Endodermal cell (in vitro differentiated cells): ENCODE measurements at regions not wholly inside any gene's neighbourhood (a gene's known extent, or its start where the extent isn't known, plus 50 kb on each side); places are given as distances from the start of the nearest gene placed in this dataset.

ENCODE experiments used
- DNase-seq: peaks from one replicate; pipeline ENCODE4 v3.0.0-alpha.2; 2017
- H3K27ac ChIP-seq: 2 replicates; pipeline ENCODE4 v1.5.1; 2013; ENCODE audit warnings: mild to moderate bottlenecking, low read depth, low read length, moderate library complexity
- H3K27me3 ChIP-seq: 2 replicates; pipeline ENCODE4 v1.6.1; 2013; ENCODE audit warnings: mild to moderate bottlenecking, low read length, moderate library complexity; ENCODE audit not compliant: insufficient read depth, control insufficient read depth, poor library complexity, severe bottlenecking
- H3K36me3 ChIP-seq: 2 replicates; pipeline ENCODE4 v1.7.0; 2013; ENCODE audit warnings: mild to moderate bottlenecking, low read length, moderate library complexity; ENCODE audit not compliant: control insufficient read depth, insufficient read depth
- H3K4me1 ChIP-seq: one replicate; pipeline ENCODE4 v1.7.0; 2013; ENCODE audit warnings: low read length; ENCODE audit not compliant: control insufficient read depth, insufficient read depth
- H3K4me3 ChIP-seq: 2 replicates; pipeline ENCODE4 v1.5.1; 2013; ENCODE audit warnings: mild to moderate bottlenecking, low read length, moderate library complexity
- H3K9ac ChIP-seq: 2 replicates; pipeline ENCODE4 v1.6.1; 2013; ENCODE audit warnings: mild to moderate bottlenecking, low read length, moderate library complexity; ENCODE audit not compliant: poor library complexity, severe bottlenecking; ENCODE audit errors: extremely low read depth
- H3K9me3 ChIP-seq: 2 replicates; pipeline ENCODE4 v1.6.1; 2013; ENCODE audit warnings: mild to moderate bottlenecking, low read length, moderate library complexity; ENCODE audit not compliant: control insufficient read depth
- H3K27ac Mint-ChIP-seq: 2 replicates; pipeline ENCODE4 v1.8.0; 2020; ENCODE audit warnings: mixed read lengths
- H3K27me3 Mint-ChIP-seq: 2 replicates; pipeline ENCODE4 v1.8.0; 2021; ENCODE audit warnings: mild to moderate bottlenecking, mixed read lengths; ENCODE audit not compliant: insufficient read depth
- H3K36me3 Mint-ChIP-seq: 2 replicates; pipeline ENCODE4 v1.8.0; 2020; ENCODE audit warnings: low read depth, mixed read lengths
- H3K4me1 Mint-ChIP-seq: 2 replicates; pipeline ENCODE4 v1.8.0; 2020; ENCODE audit warnings: mixed read lengths
- H3K4me3 Mint-ChIP-seq: 2 replicates; pipeline ENCODE4 v1.8.0; 2020; ENCODE audit warnings: mild to moderate bottlenecking, moderate library complexity, mixed read lengths
- H3K9me3 Mint-ChIP-seq: 2 replicates; pipeline ENCODE4 v1.8.0; 2020; ENCODE audit warnings: mild to moderate bottlenecking, mixed read lengths
- WGBS, 2 experiments: methylation state at CpG; one replicate each; pipeline versions ENCODE4 v1.1.5 to v1.1.7; 2013; ENCODE audit warnings: missing lambda C conversion rate in 2 of 2, mixed read lengths in 1 of 2; ENCODE audit not compliant: insufficient coverage in 1 of 2, insufficient read length in 1 of 2; 5-methylcytosine and 5-hydroxymethylcytosine counted together
- TF ChIP-seq, protein P1 (sequence below): fragments of 200-600 bp; sonication (generic); conservative IDR thresholded peaks from 2 replicates; pipeline ENCODE4 v1.5.0; 2021; ENCODE audit warnings: antibody characterized with exemption, mild to moderate bottlenecking

GRCh38 chr10:4683137-4683536, 142.9 kb upstream of the AKR1E2 start:
- H3K27ac Mint-ChIP-seq, result no peak overlapping the region
- no peaks in the 10 kb centered on the region for H3K4me1 Mint-ChIP-seq
- DNase-seq, result no peak

GRCh38 chr10:4678951-4679671, 146.9 kb upstream of the AKR1E2 start:
- no peaks in the 10 kb centered on the region for H3K9me3 Mint-ChIP-seq
- TF ChIP-seq, protein P1, sequence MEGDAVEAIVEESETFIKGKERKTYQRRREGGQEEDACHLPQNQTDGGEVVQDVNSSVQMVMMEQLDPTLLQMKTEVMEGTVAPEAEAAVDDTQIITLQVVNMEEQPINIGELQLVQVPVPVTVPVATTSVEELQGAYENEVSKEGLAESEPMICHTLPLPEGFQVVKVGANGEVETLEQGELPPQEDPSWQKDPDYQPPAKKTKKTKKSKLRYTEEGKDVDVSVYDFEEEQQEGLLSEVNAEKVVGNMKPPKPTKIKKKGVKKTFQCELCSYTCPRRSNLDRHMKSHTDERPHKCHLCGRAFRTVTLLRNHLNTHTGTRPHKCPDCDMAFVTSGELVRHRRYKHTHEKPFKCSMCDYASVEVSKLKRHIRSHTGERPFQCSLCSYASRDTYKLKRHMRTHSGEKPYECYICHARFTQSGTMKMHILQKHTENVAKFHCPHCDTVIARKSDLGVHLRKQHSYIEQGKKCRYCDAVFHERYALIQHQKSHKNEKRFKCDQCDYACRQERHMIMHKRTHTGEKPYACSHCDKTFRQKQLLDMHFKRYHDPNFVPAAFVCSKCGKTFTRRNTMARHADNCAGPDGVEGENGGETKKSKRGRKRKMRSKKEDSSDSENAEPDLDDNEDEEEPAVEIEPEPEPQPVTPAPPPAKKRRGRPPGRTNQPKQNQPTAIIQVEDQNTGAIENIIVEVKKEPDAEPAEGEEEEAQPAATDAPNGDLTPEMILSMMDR, result no peak
- peaks cover 2% of the 10 kb centered on the region for H3K27me3 Mint-ChIP-seq
- Histone ChIP-seq H3K27me3 (no peaks in the 10 kb centered on the region), H3K4me3 (no peak overlapping the region), H3K27ac (no peak overlapping the region), H3K36me3 (no peaks in the 10 kb centered on the region), H3K4me1 (no peaks in the 10 kb centered on the region), H3K9ac (no peak overlapping the region), H3K9me3 (no peaks in the 10 kb centered on the region)
- 88 to 91% methylated on average over 7 to 11 of the region's 11 CpGs for WGBS, 2 experiments
- H3K27ac Mint-ChIP-seq, result no peak overlapping the region
- H3K4me3 Mint-ChIP-seq, result no peak overlapping the region
- no peak for DNase-seq
- no peaks in the 10 kb centered on the region for H3K4me1 Mint-ChIP-seq
- no peaks in the 10 kb centered on the region for H3K36me3 Mint-ChIP-seq

More at GRCh38 chr10:4683137-4683536, 142.9 kb upstream of the AKR1E2 start:
- no peaks in the 10 kb centered on the region for H3K36me3 Mint-ChIP-seq
- Histone ChIP-seq H3K27me3 (no peaks in the 10 kb centered on the region), H3K4me3 (no peak overlapping the region), H3K9me3 (no peaks in the 10 kb centered on the region), H3K27ac (no peak overlapping the region), H3K4me1 (no peaks in the 10 kb centered on the region), H3K9ac (no peak overlapping the region), H3K36me3 (no peaks in the 10 kb centered on the region)
- peaks cover 2% of the 10 kb centered on the region for H3K27me3 Mint-ChIP-seq
- WGBS, 2 experiments, result 98 to 100% methylated on average over 2 of the region's 2 CpGs
- TF ChIP-seq, protein P1, result no peak
- no peak overlapping the region for H3K4me3 Mint-ChIP-seq
- H3K9me3 Mint-ChIP-seq, result no peaks in the 10 kb centered on the region

DNA sequence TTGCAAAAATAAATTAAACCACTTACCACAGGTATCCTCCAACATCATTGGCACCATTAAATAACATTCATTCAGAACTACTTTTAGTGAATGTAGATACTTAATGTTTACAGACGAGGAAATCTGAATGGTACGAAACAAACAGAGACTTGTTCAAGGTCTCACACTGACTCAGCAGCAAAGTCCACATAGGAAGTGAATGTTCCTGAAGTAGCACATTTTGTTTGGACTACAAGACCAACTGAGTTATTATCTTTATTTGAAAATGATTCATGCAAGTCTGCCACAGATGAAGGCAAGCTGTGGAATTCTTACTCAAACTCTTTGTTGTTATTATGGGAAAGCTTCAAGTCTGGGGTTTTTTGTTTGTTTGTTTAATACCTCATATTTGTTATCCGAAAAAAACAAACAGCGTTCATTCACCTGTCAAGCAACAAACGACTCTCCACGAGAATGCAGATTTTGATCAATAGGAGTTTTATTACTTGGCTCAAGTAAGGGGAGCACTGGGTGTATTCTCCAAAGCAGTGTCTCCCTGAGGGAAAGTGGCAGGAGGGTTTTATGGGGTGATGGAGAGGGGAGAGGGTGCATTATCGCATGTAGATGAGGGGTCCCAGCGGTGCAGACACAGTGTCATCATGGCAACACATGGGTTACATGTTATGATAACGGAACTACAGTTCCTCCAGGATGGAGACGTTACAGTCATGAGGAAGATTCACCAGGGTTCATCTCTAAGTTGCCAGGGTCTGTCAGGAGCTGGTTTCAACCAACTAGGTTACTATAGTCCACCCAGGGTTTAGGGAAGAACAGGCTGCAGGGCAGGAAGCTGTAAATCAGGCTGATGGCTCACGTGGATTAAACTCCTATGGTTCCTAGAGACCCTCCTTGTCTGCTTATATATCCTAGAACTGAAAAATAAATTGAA, 147.7 kb upstream of the AKR1E2 start:
- TF ChIP-seq, protein P1, result no peak
- Mint-ChIP-seq H3K27ac (no peak overlapping the region), H3K36me3 (no peaks in the 10 kb centered on the region), H3K4me3 (no peak overlapping the region), H3K27me3 (no peaks in the 10 kb centered on the region), H3K9me3 (no peaks in the 10 kb centered on the region), H3K4me1 (no peaks in the 10 kb centered on the region)
- no peak overlapping the region for H3K4me3 ChIP-seq
- WGBS, 2 experiments, result 92 to 97% methylated on average over 11 of the region's 11 CpGs
- H3K36me3 ChIP-seq, result no peaks in the 10 kb centered on the region
- H3K4me1 ChIP-seq, result no peaks in the 10 kb centered on the region
- no peaks in the 10 kb centered on the region for H3K9me3 ChIP-seq
- H3K9ac ChIP-seq, result no peak overlapping the region
- no peak for DNase-seq
- H3K27ac ChIP-seq, result no peak overlapping the region
- H3K27me3 ChIP-seq, result no peaks in the 10 kb centered on the region
